ENCODE measurements at regions not wholly inside any gene's neighbourhood (a gene's known extent, or its start where the extent isn't known, plus 50 kb on each side); places are given as distances from the start of the nearest gene placed in this dataset.

- TF ChIP-seq POLR2A (IDR thresholded peaks at IDR 0.05; ENCODE audit: low read depth, low read length) (no peak), POLR2AphosphoS5 (IDR thresholded peaks at IDR 0.05; ENCODE audit: low read depth, low read length) (no peak), POU2F2 (IDR thresholded peaks at IDR 0.05; ENCODE audit: low read depth, low read length) (no peak)
Measured at GRCh38 chr7:156347132-156347531, 293.4 kb upstream of the RNF32 start.
